IMR-90 (cell line): ENCODE measurements at regions not wholly inside any gene's neighbourhood (a gene's known extent, or its start where the extent isn't known, plus 50 kb on each side); places are given as distances from the start of the nearest gene placed in this dataset.
"Not testable (repeated sequence)": the region's sequence is repeated elsewhere in the genome, so short reads cannot be mapped to it uniquely, and the experiment has no call there.

Source experiments
- ATAC-seq: fragments of 200-7000 bp; cut with Tn5 transposase; 2 replicates; pipeline ENCODE4 v1.9.1; 2020; ENCODE audit warnings: low read depth, mild to moderate bottlenecking, moderate library complexity
- BruUV-seq: library from RNA; stranded (reverse); fragments of 400-500 nt; replicated peaks from 2 replicates; lab custom pipeline; 2021; lab: Mats Ljungman, UMichigan
- CTCF ChIA-PET: fragments of 300-600 bp; formaldehyde crosslinking; extraction: SDS; loops from one replicate; lab custom pipeline; 2021; ENCODE audit warnings: antibody characterized with exemption; lab: Yijun Ruan, JAX
- POLR2A ChIA-PET: fragments of 300-600 bp; sonication (Branson Sonifier 250); formaldehyde crosslinking; loops from one replicate; lab custom pipeline; 2022; ENCODE audit warnings: antibody characterized with exemption; ENCODE audit not compliant: unreplicated experiment; lab: Charles Lee
- DNase-seq: peaks from one replicate; pipeline ENCODE4 v3.0.0; 2013
- H2AFZ ChIP-seq: replicated peaks from 2 replicates; pipeline ENCODE3; 2013; ENCODE audit warnings: low read length, mild to moderate bottlenecking; ENCODE audit not compliant: poor library complexity
- H2AK5ac ChIP-seq: 2 replicates; pipeline ENCODE4 v1.6.1; 2013; ENCODE audit warnings: low read depth, low read length, inconsistent platforms
- H2AK9ac ChIP-seq: replicated peaks from 2 replicates; pipeline ENCODE3; 2013; ENCODE audit warnings: mild to moderate bottlenecking, low read depth, low read length, moderate library complexity; ENCODE audit not compliant: poor library complexity
- H2BK120ac ChIP-seq: 2 replicates; pipeline ENCODE4 v1.6.1; 2013; ENCODE audit warnings: low read depth, low read length, inconsistent platforms
- H2BK15ac ChIP-seq: 3 replicates; pipeline ENCODE4 v1.6.1; 2013; ENCODE audit warnings: low read depth, low read length, inconsistent platforms
- H2BK20ac ChIP-seq: 2 replicates; pipeline ENCODE4 v1.6.1; 2013; ENCODE audit warnings: low read depth, mild to moderate bottlenecking, inconsistent platforms, low read length, moderate library complexity
- H2BK5ac ChIP-seq: 2 replicates; pipeline ENCODE4 v1.6.1; 2013; ENCODE audit warnings: mild to moderate bottlenecking, low read depth, low read length, inconsistent platforms; ENCODE audit not compliant: poor library complexity, severe bottlenecking
- H3K14ac ChIP-seq: replicated peaks from 2 replicates; pipeline ENCODE4 v1.6.1; 2013; ENCODE audit warnings: low read depth, low read length, inconsistent platforms
- H3K18ac ChIP-seq: 2 replicates; pipeline ENCODE4 v1.6.1; 2013; ENCODE audit warnings: low read depth, low read length, control low read depth
- H3K23ac ChIP-seq: 2 replicates; pipeline ENCODE4 v1.6.1; 2013; ENCODE audit warnings: low read depth, low read length, inconsistent platforms
- H3K27ac ChIP-seq: 2 replicates; pipeline ENCODE4 v1.5.1; 2013; ENCODE audit warnings: mild to moderate bottlenecking, control low read depth, low read length; ENCODE audit not compliant: insufficient read depth
- H3K27me3 ChIP-seq: 2 replicates; pipeline ENCODE4 v1.6.1; 2013; ENCODE audit warnings: low read length; ENCODE audit not compliant: control insufficient read depth, insufficient read depth
- H3K36me3 ChIP-seq: 2 replicates; pipeline ENCODE4 v1.6.1; 2013; ENCODE audit warnings: low read length, mixed read lengths; ENCODE audit not compliant: control insufficient read depth, insufficient read depth
- H3K4ac ChIP-seq: 2 replicates; pipeline ENCODE4 v1.6.1; 2013; ENCODE audit warnings: low read depth, low read length, inconsistent platforms
- H3K4me1 ChIP-seq: 2 replicates; pipeline ENCODE4 v1.6.1; 2013; ENCODE audit warnings: low read length, mixed read lengths; ENCODE audit not compliant: control insufficient read depth, insufficient read depth
- H3K4me2 ChIP-seq: 2 replicates; pipeline ENCODE4 v1.6.1; 2013; ENCODE audit warnings: low read depth, mild to moderate bottlenecking, control low read depth, low read length, moderate library complexity
- H3K4me3 ChIP-seq: 2 replicates; pipeline ENCODE4 v1.5.1; 2013; ENCODE audit warnings: low read depth, mild to moderate bottlenecking, control low read depth, low read length, moderate library complexity; ENCODE audit not compliant: insufficient read depth
- H3K56ac ChIP-seq: 2 replicates; pipeline ENCODE4 v1.6.1; 2013; ENCODE audit warnings: low read length, inconsistent platforms; ENCODE audit not compliant: insufficient read depth; ENCODE audit errors: extremely low read depth
- H3K79me1 ChIP-seq, 2 experiments: 2 replicates each; pipeline ENCODE4 v1.6.1; 2013; ENCODE audit warnings: low read length in 2 of 2, inconsistent platforms in 1 of 2, low read depth in 1 of 2
- H3K9ac ChIP-seq: 2 replicates; pipeline ENCODE4 v1.6.1; 2013; ENCODE audit warnings: low read depth, low read length, control low read depth
- H3K9me1 ChIP-seq: 2 replicates; pipeline ENCODE4 v1.6.1; 2013; ENCODE audit warnings: low read length, inconsistent platforms; ENCODE audit not compliant: insufficient read depth
- H3K9me3 ChIP-seq: 2 replicates; pipeline ENCODE4 v1.6.1; 2013; ENCODE audit warnings: low read length; ENCODE audit not compliant: control insufficient read depth, insufficient read depth
- H4K20me1 ChIP-seq: 2 replicates; pipeline ENCODE4 v1.6.1; 2013; ENCODE audit warnings: low read length, inconsistent platforms; ENCODE audit not compliant: insufficient read depth
- H4K5ac ChIP-seq: 2 replicates; pipeline ENCODE4 v1.6.1; 2013; ENCODE audit warnings: mild to moderate bottlenecking, low read depth, low read length, control low read depth
- H4K8ac ChIP-seq, 2 experiments: 2 replicates each; pipeline ENCODE4 v1.6.1; 2013; ENCODE audit warnings: low read depth in 2 of 2, low read length in 2 of 2, control low read depth in 1 of 2, inconsistent platforms in 1 of 2
- H4K91ac ChIP-seq: 2 replicates; pipeline ENCODE4 v1.6.1; 2013; ENCODE audit warnings: low read depth, low read length, inconsistent platforms; ENCODE audit not compliant: insufficient read depth
- WGBS, 2 experiments: methylation state at CpG; one replicate each; pipeline versions ENCODE4 v1.1.5 to v1.1.7; 2013; ENCODE audit warnings: missing lambda C conversion rate in 2 of 2; ENCODE audit not compliant: insufficient read length in 1 of 2; ENCODE audit errors: extremely low coverage in 2 of 2; 5-methylcytosine and 5-hydroxymethylcytosine counted together
- dilution Hi-C: fragments of 300-500 bp; cut with HindIII; formaldehyde crosslinking; loops from one replicate; pipeline ENCODE4 v1.14.3; 2018; ENCODE audit warnings: low sequenced_read_pairs; ENCODE audit not compliant: unreplicated experiment
- in situ Hi-C: fragments of 300-500 bp; cut with MboI; formaldehyde crosslinking; loops from 3 replicates; pipeline ENCODE4 v1.14.3; 2019; ENCODE audit warnings: low sequenced_read_pairs, inconsistent platforms, mixed read lengths
- intact Hi-C: fragments of 100-400 bp; cut with micrococcal nuclease; formaldehyde crosslinking; loops from 2 replicates; pipeline ENCODE4 v1.10.0; 2022

DNA sequence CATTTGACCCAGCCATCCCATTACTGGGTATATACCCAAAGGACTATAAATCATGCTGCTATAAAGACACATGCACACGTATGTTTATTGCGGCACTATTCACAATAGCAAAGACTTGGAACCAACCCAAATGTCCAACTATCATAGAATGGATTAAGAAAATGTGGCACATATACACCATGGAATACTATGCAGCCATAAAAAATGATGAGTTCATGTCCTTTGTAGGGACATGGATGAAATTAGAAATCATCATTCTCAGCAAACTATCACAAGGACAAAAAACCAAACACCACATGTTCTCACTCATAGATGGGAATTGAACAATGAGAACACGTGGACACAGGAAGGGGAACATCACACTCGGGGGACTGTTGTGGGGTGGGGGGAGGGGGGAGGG is 74.8 kb downstream of the RMI2 start:
- H3K4me3 ChIP-seq, H3K4ac ChIP-seq, ATAC-seq, CTCF ChIA-PET, H3K79me1 ChIP-seq, H2BK120ac ChIP-seq, H3K23ac ChIP-seq, H3K18ac ChIP-seq, H2BK20ac ChIP-seq, H3K9ac ChIP-seq, POLR2A ChIA-PET, H4K8ac ChIP-seq, H3K27ac ChIP-seq, dilution Hi-C loops, BruUV-seq, H3K4me1 ChIP-seq, H2BK5ac ChIP-seq, H3K14ac ChIP-seq, H4K20me1 ChIP-seq, H3K4me2 ChIP-seq, H2AK5ac ChIP-seq, H2AK9ac ChIP-seq, H2BK15ac ChIP-seq, H3K36me3 ChIP-seq, H3K9me3 ChIP-seq, in situ Hi-C loops, H4K91ac ChIP-seq, H3K27me3 ChIP-seq, H3K9me1 ChIP-seq, H4K5ac ChIP-seq, DNase-seq, H3K56ac ChIP-seq, H2AFZ ChIP-seq: not testable (repeated sequence)
- intact Hi-C loops: loop anchor here (10.0 kb wide), 1 partner anchor 55 kb away; no protein-coding TSS in a partner anchor
- WGBS, 2 experiments: no CpG with 5 or more reads among the region's 4 CpGs
